ENCODE measurements at regions not wholly inside any gene's neighbourhood (a gene's known extent, or its start where the extent isn't known, plus 50 kb on each side); places are given as distances from the start of the nearest gene placed in this dataset.

- Histone ChIP-seq H3F3A (ENCODE audit: insufficient read depth, low read length, poor library complexity, severe bottlenecking) (no peaks in the 10 kb centered on the region), H3K9ac (ENCODE audit: low read length) (no peak overlapping the region), H3K36me3 (ENCODE audit: insufficient read depth, low read length) (no peaks in the 10 kb centered on the region), H3K9me3 (ENCODE audit: low read length) (no peaks in the 10 kb centered on the region), H3K4me3 (ENCODE audit: low read length) (no peak overlapping the region), H3K9me2 (ENCODE audit: insufficient read depth, low read length) (no peaks in the 10 kb centered on the region), H3K79me2 (replicated peaks; ENCODE audit: insufficient read depth, low read length) (no peaks in the 10 kb centered on the region), H3K27ac (ENCODE audit: low read length) (no peak overlapping the region), H2AFZ (ENCODE audit: low read depth, low read length) (no peak overlapping the region), H4K20me1 (ENCODE audit: insufficient read depth) (no peaks in the 10 kb centered on the region), H3K4me2 (ENCODE audit: low read length) (no peak overlapping the region), H3K27me3 (ENCODE audit: insufficient read depth, low read depth, low read length) (no peaks in the 10 kb centered on the region)
- TF ChIP-seq TAF1 (IDR thresholded peaks at IDR 0.05; ENCODE audit: low read depth) (no peak), SMC3 (conservative IDR thresholded peaks at IDR 0.05; ENCODE audit: poor library complexity) (no peak), RAD21 (conservative IDR thresholded peaks at IDR 0.05) (no peak)
- TF ChIP-seq, protein P1, sequence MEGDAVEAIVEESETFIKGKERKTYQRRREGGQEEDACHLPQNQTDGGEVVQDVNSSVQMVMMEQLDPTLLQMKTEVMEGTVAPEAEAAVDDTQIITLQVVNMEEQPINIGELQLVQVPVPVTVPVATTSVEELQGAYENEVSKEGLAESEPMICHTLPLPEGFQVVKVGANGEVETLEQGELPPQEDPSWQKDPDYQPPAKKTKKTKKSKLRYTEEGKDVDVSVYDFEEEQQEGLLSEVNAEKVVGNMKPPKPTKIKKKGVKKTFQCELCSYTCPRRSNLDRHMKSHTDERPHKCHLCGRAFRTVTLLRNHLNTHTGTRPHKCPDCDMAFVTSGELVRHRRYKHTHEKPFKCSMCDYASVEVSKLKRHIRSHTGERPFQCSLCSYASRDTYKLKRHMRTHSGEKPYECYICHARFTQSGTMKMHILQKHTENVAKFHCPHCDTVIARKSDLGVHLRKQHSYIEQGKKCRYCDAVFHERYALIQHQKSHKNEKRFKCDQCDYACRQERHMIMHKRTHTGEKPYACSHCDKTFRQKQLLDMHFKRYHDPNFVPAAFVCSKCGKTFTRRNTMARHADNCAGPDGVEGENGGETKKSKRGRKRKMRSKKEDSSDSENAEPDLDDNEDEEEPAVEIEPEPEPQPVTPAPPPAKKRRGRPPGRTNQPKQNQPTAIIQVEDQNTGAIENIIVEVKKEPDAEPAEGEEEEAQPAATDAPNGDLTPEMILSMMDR (IDR thresholded peaks at IDR 0.05; ENCODE audit: poor library complexity, severe bottlenecking): no peak
Measured at GRCh38 chr12:32053881-32054624, 52.6 kb upstream of the BICD1 start.

Data from neural cell (in vitro differentiated cells).